ENCODE measurements at regions not wholly inside any gene's neighbourhood (a gene's known extent, or its start where the extent isn't known, plus 50 kb on each side); places are given as distances from the start of the nearest gene placed in this dataset.

DNA sequence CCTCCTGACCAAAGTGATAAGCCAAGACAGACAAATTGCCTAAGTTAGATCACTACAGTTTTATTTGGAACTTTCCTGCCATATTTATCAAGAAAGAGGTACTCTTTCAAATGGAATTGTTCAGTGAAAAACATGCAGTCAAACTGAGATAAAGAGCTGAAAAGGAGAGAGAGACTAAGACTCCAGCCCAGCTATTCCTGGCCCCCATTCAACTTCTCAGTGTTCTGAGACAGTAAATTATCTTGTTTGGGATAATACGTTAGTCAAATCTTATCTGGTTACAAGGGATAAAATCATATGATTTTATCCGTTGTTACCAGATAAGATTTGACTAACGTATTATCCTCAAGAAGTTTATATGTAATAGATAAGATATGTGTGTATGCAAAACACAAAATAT, 67.6 kb upstream of the CMC1 start:
- DNase-seq (ENCODE audit: low read depth), result peak; percentile 89
- H3K4me3 ChIP-seq (ENCODE audit: low read depth, low read length), result no peak overlapping the region
- no peak for TF ChIP-seq CTCF (IDR thresholded peaks at IDR 0.05; ENCODE audit: insufficient read depth, low read length)

DNA sequence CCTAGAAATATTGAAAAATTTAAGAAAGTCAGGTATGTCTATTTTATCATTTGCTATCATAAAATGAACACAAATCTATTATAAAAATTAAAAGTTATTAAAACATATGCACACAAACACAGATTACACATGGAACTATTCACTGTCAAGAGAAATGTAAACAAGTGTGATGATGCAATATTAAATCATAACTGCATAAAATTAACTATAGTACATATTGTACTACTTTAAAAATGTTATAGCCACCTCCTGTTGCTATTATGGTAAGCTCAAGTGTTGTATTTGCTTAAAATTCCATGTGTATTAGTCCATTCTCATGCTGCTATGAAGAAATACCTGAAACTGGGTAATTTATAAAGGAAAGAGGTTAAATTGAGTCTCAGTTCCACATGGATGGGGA, 54.7 kb upstream of the CMC1 start:
- no peak for TF ChIP-seq CTCF (IDR thresholded peaks at IDR 0.05; ENCODE audit: insufficient read depth, low read length)
- no peak for DNase-seq (ENCODE audit: low read depth)
- no peak overlapping the region for H3K4me3 ChIP-seq (ENCODE audit: low read depth, low read length)

GRCh38 chr3:28188686-28189085, 52.7 kb upstream of the CMC1 start:
- no peak for DNase-seq (ENCODE audit: low read depth)
- no peak for TF ChIP-seq CTCF (IDR thresholded peaks at IDR 0.05; ENCODE audit: insufficient read depth, low read length)
- no peak overlapping the region for H3K4me3 ChIP-seq (ENCODE audit: low read depth, low read length)

DNA sequence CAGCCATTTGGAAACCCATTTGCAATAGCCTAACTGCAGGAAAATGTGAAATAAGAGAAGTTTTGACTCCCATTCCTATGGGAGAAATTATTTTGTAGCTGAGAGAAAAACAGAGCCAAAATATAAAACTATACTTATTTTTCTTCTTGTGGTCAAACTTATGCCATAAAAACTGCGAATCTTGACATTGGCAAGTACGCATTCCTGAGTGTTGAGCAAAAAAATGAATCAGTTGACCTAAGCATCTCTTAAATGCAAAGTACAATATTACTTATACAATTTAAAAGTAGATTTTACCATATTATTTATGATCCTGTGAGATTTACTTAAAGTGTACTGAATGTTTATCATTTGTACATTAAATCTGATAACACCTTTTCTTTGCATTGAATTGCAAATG, 50.1 kb upstream of the CMC1 start:
- H3K4me3 ChIP-seq (ENCODE audit: low read depth, low read length), result no peak overlapping the region
- no peak for TF ChIP-seq CTCF (IDR thresholded peaks at IDR 0.05; ENCODE audit: insufficient read depth, low read length)
- no peak for DNase-seq (ENCODE audit: low read depth)
